Hypothalamus (tissue), 51 donors: ENCODE measurements at regions not wholly inside any gene's neighbourhood (a gene's known extent, or its start where the extent isn't known, plus 50 kb on each side); places are given as distances from the start of the nearest gene placed in this dataset.
"Not testable (repeated sequence)": the region's sequence is repeated elsewhere in the genome, so short reads cannot be mapped to it uniquely, and the experiment has no call there.

Source experiments
- DNase-seq, 51 donors: peaks; one replicate each; lab custom pipeline; 2025; lab: John Stamatoyannopoulos, UW

DNA sequence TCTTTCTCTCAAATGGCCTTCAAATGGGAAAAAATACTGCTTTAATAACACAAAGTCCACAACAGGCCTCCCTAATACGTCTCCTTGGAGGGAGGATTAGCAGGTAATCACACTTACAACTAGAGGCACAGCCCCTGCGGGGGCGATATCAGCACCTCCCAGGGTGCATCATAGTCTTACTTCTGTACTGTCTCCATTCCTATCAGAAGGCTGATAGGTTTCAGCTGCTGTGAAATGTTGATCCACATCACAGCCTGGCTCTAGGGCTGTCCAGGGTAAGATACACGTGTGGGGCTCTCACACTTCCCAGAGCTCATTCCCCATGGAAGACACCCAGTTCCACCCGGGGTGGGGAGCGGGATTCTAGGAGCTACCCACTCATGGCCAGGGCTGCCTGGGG lies 139.1 kb upstream of the SFSWAP start:
- no peak for DNase-seq

DNA sequence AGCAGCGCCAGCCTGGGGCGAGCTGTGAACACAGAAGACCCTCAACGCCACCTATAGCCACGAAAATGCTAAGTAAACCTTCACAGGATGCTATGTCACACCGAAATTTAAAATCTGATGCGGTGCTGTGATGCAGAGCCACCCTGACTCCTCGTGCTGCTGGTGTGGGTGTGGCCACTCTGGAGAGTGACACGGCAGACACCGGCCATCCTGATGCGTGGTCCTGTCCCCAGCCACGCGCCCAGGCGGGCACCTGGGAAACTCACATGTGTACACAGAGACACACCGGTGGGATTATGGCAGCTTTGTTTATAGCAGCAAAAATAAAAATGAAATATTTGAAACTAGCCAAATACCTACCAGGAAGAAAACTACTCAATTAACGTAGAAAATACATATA lies 138.3 kb upstream of the SFSWAP start:
- no peak for DNase-seq

DNA sequence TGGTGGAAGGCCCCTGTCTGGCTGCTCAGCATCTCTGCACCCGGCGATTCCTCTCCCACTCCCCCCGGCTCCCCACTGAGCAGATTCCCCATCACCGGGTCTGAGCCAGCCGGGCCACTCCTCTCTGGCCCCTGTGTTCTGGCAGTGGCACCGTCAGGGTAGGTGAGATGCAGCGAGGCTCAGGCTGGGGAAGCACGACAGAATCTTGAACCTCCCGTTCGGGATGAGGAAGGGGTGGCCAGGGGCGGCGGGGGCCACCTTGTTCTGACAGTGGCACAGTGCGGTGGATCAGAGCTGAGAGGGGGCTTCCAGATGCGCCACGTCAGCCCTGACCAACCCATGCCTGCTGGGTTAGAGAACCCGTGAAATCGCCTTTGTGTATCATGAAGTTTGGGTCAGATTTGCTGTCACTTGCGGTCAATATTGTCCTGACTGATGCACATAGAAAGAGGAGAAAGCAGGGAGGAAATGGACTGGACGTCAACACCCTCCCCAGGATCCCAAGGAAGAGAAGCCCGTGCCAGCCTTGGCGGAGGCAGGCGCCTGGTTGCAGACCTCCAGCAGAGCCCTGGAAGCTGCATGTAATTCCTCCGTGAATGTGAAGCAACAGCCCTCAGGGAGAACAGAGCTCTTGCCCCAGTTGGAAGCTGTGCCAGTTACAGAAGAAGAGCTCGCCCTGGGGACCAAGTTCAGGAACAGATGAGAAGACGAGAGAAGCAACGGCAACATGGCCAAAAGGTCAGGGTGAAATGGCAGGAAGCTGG lies 137.1 kb upstream of the SFSWAP start:
- peak in 3 of 51 donors; percentile 7 to 32 (median 10) for DNase-seq

DNA sequence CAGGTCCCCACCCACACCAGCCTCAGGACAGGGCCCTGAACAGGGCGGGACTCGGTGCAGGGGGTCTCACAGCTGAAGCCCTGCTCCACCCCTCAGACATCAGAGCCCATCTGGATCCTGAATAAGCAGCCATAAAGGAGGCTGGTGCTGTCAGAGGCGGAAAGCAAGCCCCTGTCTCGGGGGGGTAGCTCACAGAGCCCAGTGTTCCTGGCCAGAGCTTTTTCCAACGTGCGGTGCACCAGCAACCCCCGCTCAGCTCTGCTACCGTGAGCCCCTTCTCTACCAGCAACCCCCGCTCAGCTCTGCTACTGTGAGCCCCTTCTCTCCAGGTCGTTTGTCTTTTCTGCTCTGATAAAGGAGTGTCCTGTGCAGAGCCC lies 136.5 kb upstream of the SFSWAP start:
- DNase-seq, result no peak

DNA sequence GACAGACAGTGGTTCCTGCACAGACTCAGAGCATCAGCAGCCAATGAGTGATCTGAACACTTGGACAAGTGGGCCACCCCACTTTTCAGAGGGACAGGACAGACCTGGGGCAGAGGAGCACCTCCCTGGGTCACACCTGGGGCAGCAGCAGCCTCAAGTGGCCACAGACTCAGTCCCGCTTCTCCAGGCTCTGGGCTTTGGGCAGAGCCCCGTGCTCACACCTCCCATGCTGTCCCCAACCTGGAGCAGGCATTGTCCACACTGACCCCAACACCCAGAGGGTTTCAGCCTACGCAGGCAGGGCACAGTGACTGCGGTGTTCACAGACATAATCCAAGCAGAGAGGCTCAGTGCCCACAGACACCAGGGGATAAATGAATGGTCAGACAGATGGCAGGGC lies 135.5 kb upstream of the SFSWAP start:
- no peak for DNase-seq

DNA sequence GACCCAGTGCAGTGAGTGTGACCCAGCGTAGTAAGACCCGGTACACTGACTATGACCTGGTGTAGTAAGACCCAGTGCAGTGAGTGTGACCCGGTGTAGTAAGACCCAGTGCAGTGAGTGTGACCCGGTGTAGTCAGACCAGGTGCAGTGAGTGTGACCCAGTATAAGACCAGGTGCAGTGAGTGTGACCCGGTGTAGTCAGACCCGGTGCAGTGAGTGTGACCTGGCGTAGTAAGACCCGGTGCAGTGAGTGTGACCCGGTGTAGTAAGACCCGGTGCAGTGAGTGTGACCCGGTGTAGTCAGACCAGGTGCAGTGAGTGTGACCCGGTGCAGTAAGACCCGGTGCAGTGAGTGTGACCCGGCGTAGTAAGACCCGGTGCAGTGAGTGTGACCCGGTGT lies 134.2 kb upstream of the SFSWAP start:
- DNase-seq, result not testable (repeated sequence)

DNA sequence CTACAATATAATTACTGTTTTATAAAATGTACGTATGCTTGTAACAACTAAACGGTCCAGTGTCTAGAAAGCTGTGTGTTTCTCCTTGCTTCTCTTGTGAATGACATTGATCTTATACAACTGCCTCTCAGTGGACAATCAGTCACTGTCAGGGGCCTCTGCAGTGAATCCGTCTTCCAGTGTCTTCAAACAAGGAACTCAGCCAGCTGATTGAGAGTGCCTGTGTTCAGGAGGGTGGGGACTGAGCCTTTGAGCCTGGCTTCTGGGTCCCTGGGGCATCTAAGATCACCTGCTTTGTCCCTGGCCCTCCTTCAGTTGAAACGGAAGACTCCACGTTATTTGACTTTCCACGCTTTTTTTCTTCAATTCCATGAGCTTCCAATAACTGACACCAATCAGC lies 133.1 kb upstream of the SFSWAP start:
- DNase-seq, result no peak

DNA sequence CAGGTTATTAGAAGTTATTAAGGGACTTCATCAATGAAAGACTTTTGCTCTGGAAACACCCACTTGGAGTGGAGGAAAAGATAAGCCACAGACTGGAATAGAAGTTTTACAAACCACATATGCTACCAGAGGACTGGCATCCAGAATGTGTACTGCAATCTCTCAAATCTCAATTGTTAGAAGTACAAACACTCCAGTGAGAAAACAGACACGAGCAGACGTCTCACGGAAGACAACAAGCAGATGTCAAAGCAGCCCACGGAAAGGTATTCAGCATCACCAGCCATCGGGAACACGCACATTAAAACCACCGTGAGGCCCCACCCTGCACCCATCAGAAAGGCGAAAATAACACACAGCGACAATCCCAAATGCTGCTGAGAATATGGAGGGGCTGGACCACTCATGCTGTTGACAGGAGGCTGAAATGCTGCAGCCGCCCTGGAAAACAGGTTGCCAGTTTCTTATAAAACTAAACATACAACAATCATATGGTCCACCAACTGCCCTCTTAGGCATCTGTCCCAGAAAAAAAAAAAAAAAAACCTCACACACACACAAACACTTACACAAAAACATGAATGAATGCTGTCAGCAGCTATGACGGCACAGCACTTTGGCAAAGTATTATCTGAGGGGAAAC lies 131.9 kb upstream of the SFSWAP start:
- no peak for DNase-seq

DNA sequence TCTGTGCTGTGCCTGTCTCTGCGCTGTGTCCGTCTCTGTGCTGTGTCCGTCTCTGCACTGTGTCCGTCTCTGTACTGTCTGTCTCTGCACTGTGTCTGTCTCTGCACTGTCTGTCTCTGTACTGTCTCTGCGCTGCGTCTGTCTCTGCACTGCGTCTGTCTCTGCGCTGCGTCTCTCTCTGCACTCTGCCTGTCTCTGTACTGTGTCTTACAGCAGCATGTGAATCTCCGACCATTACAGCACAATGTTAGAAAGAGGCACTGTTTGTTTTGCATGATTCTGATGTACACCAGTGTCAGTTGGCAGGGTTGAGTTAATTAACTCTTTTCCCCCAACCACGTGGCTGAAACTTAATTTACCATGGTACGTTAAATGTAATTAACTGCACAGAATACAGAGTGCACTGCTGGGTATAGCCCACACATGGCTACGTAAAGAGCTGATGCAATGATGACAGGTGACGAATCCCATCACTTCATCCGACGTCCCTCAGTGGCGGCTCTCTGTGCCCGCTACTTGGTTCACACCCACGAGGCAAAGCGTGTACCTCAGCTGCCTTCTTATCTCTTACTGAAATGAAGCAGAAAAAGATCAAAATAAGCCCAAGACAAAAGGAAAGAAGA lies 127.7 kb upstream of the SFSWAP start:
- DNase-seq, result no peak

DNA sequence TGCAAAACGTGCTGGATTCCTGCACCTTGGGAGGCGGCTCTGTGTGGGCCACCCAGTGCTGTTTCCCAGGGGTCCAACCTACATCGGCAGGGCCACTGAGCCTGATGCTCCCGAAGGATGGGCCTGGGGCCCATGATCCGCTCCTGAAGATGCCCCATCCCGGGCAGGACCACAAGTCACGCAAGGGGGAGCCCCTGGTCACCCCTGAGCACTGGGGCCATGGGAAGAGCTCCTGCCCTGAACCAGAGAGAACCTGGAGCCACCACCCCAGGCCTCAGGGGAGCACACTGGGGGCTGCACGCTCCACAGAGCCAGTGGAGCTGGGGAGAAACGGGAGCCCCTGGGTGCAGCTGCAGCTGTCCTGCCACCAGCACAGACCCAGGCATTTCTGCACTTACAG lies 124.6 kb upstream of the SFSWAP start:
- DNase-seq, result no peak

DNA sequence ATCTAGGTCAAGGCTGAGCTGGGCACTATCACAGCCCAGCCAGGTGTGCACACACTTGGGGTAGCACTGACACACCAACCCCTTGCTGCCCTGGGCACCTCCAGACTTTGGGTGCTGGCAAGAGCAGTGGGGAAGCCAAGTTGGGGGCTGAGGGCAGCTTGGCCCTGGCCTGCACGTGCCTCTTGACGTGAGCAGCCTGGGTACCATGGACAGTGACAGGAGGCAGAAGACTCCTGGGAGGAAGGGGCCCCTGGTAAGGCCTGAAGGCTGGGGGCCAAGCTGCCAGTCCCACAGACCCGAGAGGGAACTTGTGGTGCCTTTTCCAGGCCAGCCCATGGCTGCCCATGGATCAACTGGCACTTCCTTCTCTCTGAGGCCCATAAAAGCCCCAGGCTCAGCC lies 124.1 kb upstream of the SFSWAP start:
- no peak for DNase-seq

DNA sequence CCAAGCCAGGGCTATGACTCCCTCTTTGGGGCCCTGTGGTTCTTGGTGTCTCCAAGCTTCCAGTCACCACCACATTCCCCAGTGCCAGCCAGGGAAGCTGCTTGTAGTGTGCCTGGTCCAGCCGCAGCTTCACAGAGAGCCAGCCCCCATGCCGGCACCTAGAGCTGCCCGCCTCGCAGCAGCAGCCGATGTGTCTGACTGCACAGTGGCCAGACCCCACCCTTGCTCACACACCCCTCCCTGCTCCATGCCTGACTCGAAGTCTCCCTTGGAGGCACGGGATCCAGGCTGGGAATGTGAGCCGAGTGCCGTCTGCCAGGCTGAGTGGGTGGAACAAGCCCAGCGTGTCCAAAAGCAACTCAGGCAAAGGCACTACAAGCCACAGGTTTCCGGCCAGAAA lies 123.3 kb upstream of the SFSWAP start:
- DNase-seq, result no peak

DNA sequence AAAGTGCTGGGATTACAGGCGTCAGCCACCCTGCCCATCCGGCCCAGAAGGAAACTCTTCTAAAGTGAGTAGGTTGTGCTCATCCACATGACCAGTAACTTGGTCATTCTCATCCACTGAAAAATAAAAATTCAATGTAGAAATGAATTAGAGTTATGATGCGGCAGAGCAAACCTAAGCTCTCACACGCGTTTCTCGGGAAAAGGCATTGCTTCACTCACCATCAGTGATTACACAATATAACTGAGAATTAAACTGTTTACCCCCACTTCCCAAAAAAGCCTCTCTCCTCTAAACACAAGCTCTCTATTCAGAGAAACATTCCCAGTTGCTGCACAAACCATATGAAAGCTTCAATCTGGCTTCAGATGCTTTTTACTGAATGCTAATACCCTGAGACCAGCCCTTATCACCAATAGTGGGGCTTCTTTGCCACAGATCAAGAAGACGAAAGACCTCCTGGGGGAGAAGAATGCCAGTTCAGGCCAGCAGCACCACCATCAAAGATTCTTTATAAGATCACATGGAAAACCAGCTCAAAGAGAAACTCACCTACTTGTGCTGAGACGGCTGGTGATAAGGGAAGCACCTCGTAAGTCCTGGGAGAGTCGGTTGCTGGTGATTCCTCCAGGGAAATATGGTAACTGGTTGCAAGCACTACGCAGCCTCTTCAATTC lies 121.5 kb upstream of the SFSWAP start:
- no peak for DNase-seq

DNA sequence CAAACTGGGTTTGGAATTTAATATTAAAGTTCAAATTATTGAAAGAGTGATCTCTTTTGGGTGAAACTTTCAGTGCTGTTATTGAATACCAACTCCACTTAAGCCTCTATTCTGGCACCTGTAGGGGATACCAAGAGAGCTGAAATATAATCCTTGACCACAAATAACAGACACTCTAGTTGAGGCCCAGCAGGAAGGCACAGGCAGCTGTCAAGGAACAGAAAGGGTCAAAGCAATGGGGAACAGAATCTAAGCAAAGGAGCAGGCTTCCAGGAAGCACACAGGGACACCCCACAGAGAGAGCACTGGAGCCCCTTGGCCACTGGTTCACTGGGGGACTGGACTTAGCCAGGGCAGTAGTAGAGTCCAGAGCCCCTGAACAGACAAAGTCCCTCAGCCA lies 120.9 kb upstream of the SFSWAP start:
- no peak for DNase-seq

DNA sequence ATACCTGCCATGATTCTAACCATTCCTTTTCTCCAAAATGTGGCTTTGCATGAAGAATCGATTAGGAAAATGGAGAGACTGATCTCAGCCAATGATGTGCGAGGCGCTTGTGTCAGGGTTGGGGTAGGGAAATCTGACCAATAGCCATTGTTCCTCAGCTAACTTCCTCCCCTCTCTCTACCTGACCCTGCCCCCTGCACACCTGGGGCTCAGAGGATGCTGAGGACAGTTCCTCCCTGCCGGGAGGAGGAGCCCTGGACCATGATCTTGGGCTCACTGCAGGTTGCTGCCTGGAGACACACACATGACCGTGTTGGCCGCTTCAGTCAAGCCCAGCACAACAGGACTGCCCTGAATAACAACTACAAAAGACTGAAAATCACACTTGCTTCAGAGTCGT lies 119.8 kb upstream of the SFSWAP start:
- no peak for DNase-seq

DNA sequence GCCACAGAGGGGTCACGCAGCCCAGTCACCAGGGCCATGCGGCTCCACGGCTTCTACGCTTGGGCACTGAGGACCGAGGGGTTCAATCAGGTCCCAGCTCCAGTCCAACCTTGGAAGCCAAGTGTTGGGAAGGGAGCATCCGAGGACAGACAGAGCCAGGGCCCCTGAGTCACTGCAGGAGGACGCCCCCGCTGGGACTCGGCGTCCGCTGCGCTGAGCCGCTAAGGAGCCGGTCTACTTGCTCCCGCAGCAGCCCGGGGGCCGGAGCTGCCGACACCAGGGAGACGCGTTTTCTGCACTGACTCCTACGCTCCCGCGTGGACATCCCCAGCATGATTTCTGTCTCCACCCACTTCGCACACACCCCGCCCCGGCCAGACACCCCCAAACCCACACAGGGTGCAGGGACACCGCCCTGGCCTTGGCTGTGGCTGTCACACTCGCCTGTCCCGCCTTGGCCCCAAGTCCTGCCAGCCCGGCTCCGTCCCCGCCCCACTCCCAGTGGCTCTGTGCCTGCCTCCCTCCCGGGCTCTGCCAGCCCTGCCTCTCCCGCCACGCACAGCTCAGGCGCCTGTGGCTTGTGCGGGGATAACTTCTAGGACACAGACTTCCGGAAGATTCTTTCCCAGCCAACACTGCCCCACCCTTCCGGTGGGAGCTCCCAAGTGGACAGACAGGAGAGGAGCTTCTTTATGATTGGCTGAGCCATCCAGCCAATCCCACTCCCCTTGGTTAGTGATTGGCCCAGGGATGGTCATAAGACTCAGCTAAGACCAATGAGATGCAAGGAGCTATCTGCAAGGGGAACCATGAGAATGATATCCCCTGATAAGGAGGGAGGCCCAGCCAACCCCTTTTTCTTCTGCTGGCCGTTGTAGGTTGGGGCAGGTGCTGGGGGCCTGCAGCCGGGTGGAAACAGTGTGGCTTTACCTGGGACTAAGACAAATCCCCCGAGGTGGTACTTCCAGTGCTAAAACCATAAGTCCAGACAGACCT lies 118.9 kb upstream of the SFSWAP start:
- DNase-seq, result no peak

DNA sequence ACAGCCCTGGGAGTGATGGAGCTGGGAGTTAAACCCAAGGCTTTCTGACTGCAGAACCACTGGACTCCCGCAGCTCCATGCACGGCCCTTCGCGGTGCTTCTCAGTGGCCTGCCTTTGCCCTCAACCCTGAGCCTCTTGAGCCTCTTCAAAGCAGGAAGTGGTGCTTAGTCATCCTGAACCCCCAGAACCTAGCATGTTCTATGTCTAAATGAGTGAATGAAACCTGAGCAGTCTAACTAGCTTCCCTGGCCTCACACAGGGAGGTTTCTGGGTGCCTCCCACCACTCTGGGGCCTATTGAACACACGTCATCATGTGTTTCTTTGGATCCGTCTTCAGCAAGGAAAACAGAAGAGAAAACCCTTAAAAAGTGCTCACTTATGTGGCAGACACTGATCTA lies 117.9 kb upstream of the SFSWAP start:
- no peak for DNase-seq

DNA sequence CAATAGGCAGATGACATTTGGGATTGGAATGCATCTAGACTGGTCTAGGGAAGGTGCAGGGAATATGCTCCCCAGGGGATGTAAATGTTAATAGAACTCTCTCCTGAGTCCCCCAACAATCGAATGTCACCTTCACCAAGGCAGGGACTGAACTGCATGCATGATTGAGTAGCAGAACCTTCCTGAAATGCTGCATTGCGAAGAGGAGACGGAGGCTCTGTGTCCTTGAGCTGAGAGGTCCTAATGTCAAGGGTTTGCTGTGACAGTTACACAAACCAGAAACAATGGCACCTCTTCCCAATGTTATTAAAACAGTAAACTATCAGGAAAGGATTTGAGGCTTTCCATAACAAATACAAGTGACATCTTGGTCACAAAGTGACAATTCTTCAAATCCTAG lies 117.5 kb upstream of the SFSWAP start:
- no peak for DNase-seq

DNA sequence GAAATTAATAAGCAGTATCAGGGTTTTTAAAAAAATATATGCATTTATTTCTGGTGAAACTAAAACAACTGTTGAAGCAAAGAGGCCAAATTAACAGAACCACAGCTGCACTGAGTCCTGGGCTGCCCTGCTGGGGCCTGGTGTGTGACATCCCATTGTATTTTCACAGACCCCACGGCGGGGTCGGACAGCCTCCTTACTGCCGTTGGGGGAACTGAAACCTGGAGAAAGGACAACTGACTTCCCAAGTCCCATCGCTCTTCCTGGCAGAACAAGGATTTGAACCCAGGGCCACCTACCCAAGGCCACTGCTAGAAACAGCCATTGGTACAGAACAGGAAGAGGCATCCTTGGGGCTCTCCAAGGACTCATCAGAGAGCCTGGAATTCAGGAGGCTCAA lies 114.8 kb upstream of the SFSWAP start:
- DNase-seq, result no peak

DNA sequence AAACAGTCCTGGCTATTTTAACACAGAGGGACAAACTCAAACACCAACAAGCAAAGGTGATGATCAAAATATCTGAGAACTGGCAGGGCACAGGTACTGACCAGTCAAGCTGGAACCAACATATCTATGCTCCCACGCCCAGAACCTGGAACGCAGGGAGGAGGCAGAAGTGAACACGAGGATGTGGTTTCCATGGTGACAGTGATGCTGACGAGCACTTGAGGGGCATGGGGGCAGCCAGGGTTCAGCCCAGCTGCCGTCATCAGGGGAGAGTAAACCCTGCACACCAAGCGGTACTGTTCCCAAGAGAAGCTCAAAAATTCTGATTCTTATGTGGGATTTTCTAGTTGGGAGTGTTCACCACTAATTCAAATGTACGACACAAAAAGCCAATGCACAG lies 113.6 kb upstream of the SFSWAP start:
- DNase-seq, result peak in 2 of 51 donors; percentile 7 to 13
